ENCODE measurements at regions not wholly inside any gene's neighbourhood (a gene's known extent, or its start where the extent isn't known, plus 50 kb on each side); places are given as distances from the start of the nearest gene placed in this dataset.
"Not testable (repeated sequence)": the region's sequence is repeated elsewhere in the genome, so short reads cannot be mapped to it uniquely, and the experiment has no call there.

- H3K4me3 ChIP-seq (ENCODE audit: low read depth in 1 of 2, low read length in 1 of 2), result no peak overlapping the region
- H3K27me3 ChIP-seq, result no peaks in the 10 kb centered on the region
- H3K36me3 ChIP-seq, result no peaks in the 10 kb centered on the region
- no peak for TF ChIP-seq CTCF (IDR thresholded peaks at IDR 0.05)
- no peaks in the 10 kb centered on the region for H3K9me3 ChIP-seq
- H3K27ac ChIP-seq, result no peak overlapping the region
- no peaks in the 10 kb centered on the region for H3K4me1 ChIP-seq (ENCODE audit: control insufficient read depth in 1 of 2, insufficient read depth in 1 of 2, low read depth in 1 of 2, low read length in 1 of 2)
These were observed 202.3 kb upstream of the GALNT2 start for GRCh38 chr1:229864686-229865230.

DNA sequence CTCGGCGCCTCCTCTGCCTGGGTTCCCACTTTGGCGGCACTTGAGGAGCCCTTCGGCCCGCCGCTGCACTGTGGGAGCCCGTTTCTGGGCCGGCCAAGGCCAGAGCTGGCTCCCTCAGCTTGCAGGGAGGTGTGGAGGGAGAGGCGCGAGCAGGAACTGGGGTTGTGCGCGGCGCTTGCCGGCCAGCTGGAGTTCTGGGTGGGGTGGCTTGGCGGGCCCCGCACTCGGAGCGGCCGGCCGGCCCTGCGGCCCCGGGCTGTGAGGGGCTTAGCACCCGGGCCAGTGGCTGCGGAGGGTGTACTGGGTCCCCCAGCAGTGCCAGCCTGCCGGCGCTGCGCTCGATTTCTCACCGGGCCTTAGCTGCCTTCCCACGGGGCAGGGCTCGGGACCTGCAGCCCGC is 201.7 kb upstream of the GALNT2 start:
- not testable (repeated sequence) for H3K4me1 ChIP-seq (ENCODE audit: control insufficient read depth in 1 of 2, insufficient read depth in 1 of 2, low read depth in 1 of 2, low read length in 1 of 2); H3K27me3 ChIP-seq; H3K36me3 ChIP-seq; H3K9me3 ChIP-seq; H3K27ac ChIP-seq; H3K4me3 ChIP-seq (ENCODE audit: low read depth in 1 of 2, low read length in 1 of 2)

GRCh38 chr1:229867726-229868125 is 199.3 kb upstream of the GALNT2 start:
- TF ChIP-seq CTCF (IDR thresholded peaks at IDR 0.05), result no peak
- no peaks in the 10 kb centered on the region for H3K27me3 ChIP-seq
- no peak overlapping the region for H3K4me3 ChIP-seq (ENCODE audit: low read depth in 1 of 2, low read length in 1 of 2)
- H3K9me3 ChIP-seq, result no peaks in the 10 kb centered on the region
- H3K4me1 ChIP-seq (ENCODE audit: control insufficient read depth in 1 of 2, insufficient read depth in 1 of 2, low read depth in 1 of 2, low read length in 1 of 2), result no peaks in the 10 kb centered on the region
- no peaks in the 10 kb centered on the region for H3K36me3 ChIP-seq
- no peak overlapping the region for H3K27ac ChIP-seq

- Histone ChIP-seq H3K36me3 (no peaks in the 10 kb centered on the region), H3K4me1 (ENCODE audit: control insufficient read depth in 1 of 2, insufficient read depth in 1 of 2, low read depth in 1 of 2, low read length in 1 of 2) (no peaks in the 10 kb centered on the region)
These were observed 197.8 kb upstream of the GALNT2 start for GRCh38 chr1:229869240-229869639.

GRCh38 chr1:229869687-229870086 is 197.4 kb upstream of the GALNT2 start:
- no peaks in the 10 kb centered on the region for H3K27me3 ChIP-seq
- no peak overlapping the region for H3K27ac ChIP-seq
- no peaks in the 10 kb centered on the region for H3K9me3 ChIP-seq
- TF ChIP-seq CTCF (IDR thresholded peaks at IDR 0.05), result no peak
- no peaks in the 10 kb centered on the region for H3K4me1 ChIP-seq (ENCODE audit: control insufficient read depth in 1 of 2, insufficient read depth in 1 of 2, low read depth in 1 of 2, low read length in 1 of 2)
- no peak overlapping the region for H3K4me3 ChIP-seq (ENCODE audit: low read depth in 1 of 2, low read length in 1 of 2)
- H3K36me3 ChIP-seq, result no peaks in the 10 kb centered on the region

More at GRCh38 chr1:229869240-229869639, 197.8 kb upstream of the GALNT2 start:
- H3K27ac ChIP-seq, result no peak overlapping the region
- H3K27me3 ChIP-seq, result no peaks in the 10 kb centered on the region
- no peaks in the 10 kb centered on the region for H3K9me3 ChIP-seq
- no peak for TF ChIP-seq CTCF (IDR thresholded peaks at IDR 0.05)
- H3K4me3 ChIP-seq (ENCODE audit: low read depth in 1 of 2, low read length in 1 of 2), result no peak overlapping the region

GRCh38 chr1:229870381-229870780 is 196.7 kb upstream of the GALNT2 start:
- no peaks in the 10 kb centered on the region for H3K36me3 ChIP-seq
- no peaks in the 10 kb centered on the region for H3K27me3 ChIP-seq
- TF ChIP-seq CTCF (IDR thresholded peaks at IDR 0.05), result no peak
- no peak overlapping the region for H3K4me3 ChIP-seq (ENCODE audit: low read depth in 1 of 2, low read length in 1 of 2)
- H3K4me1 ChIP-seq (ENCODE audit: control insufficient read depth in 1 of 2, insufficient read depth in 1 of 2, low read depth in 1 of 2, low read length in 1 of 2), result no peaks in the 10 kb centered on the region
- no peaks in the 10 kb centered on the region for H3K9me3 ChIP-seq
- no peak overlapping the region for H3K27ac ChIP-seq
